GM20431 (cell line): ENCODE measurements at regions not wholly inside any gene's neighbourhood (a gene's known extent, or its start where the extent isn't known, plus 50 kb on each side); places are given as distances from the start of the nearest gene placed in this dataset.

Experiments used
- in situ Hi-C: fragments of 300-500 bp; cut with MseI, MboI; formaldehyde crosslinking; loops from one replicate; pipeline ENCODE4 v1.15.0; 2020; ENCODE audit warnings: low sequenced_read_pairs; ENCODE audit not compliant: unreplicated experiment

- in situ Hi-C loops, result no loop called here
Measured at GRCh38 chr6:122020588-122021264, 378.7 kb upstream of the HSF2 start.

DNA sequence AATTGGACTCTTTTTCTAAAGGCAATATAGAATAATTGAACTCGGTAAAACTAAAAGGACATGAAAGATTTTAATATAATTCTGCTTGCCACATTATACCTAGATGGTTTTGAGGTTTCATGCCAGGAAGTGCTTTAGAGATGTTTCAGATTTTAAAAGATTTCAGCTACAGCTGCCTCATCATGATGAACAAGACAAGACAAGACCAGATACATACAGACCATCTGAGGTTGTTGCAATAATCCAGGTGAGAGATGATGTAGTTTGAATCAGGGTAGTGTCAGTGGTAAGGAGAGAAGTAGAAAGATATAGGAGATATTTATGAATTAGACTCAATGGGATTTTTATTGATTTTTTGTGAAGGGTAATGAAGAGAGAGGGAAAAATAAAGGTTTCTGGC lies 374.3 kb upstream of the HSF2 start:
- in situ Hi-C loops, result loop anchor here (25.0 kb wide), 1 partner anchor 588 kb away; the partner anchor contains the start of gene GJA1

GRCh38 chr6:122026582-122027369 lies 372.7 kb upstream of the HSF2 start:
- in situ Hi-C loops, result loop anchor here (25.0 kb wide), 1 partner anchor 589 kb away; the partner anchor contains the start of gene GJA1

DNA sequence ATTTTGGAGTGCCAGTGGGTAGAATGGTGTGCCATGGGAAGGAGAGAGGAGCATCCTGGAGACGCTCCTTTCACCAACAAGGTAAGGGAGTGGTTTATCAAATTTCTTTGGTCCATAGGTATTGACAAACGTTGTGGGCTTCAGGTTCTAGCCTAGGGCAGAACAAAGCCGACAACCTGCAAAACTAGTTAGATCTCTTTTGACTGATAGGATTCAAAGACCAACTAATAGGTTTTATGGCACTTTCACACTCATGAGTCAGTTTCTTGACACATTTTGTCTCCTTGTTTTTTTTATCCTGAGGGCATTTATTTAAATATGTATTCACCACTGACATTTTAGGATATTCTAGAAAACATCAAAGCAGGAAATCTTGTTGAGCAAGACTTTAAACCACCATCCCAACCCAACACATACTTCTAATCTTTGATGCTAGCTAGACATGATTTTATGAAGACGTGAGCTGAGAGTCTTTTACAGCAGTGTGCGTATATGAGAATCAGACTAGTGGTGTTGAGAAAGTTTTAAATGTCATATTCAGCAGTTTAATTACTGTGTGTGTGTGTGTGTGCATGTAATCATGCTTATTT lies 370.4 kb upstream of the HSF2 start:
- in situ Hi-C loops, result loop anchor here (25.0 kb wide), 1 partner anchor 592 kb away; the partner anchor contains the start of gene GJA1

- in situ Hi-C loops, result loop anchor here (25.0 kb wide), 1 partner anchor 596 kb away; the partner anchor contains the start of gene GJA1
Measured at GRCh38 chr6:122033564-122034181, 365.8 kb upstream of the HSF2 start.

DNA sequence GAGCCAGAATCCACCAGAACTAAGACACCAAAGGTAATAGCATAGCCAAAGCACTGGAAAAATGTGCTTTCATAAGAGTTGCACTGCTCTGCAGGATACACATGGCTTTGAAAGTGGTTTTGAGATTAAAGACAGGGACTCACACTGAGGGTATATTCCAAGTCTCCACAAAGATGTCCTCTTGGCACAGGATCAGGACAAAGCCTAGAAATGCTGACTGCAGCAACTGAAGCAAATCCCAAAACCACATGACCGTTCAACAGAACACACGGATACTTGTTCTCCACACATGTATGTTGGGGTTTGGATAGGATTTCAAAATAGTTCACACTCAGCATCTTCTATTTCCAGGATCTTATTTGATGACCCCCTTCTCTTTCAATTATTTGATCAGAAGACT lies 364.3 kb upstream of the HSF2 start:
- in situ Hi-C loops, result loop anchor here (25.0 kb wide), 1 partner anchor 598 kb away; the partner anchor contains the start of gene GJA1

- in situ Hi-C loops, result loop anchor here (25.0 kb wide), 1 partner anchor 603 kb away; the partner anchor contains the start of gene GJA1
Measured at GRCh38 chr6:122040261-122040660, 359.2 kb upstream of the HSF2 start.

GRCh38 chr6:122042380-122042779 lies 357.1 kb upstream of the HSF2 start:
- in situ Hi-C loops, result loop anchor here (25.0 kb wide), 1 partner anchor 605 kb away; the partner anchor contains the start of gene GJA1

GRCh38 chr6:122042960-122043735 lies 356.3 kb upstream of the HSF2 start:
- in situ Hi-C loops, result loop anchor here (25.0 kb wide), 1 partner anchor 606 kb away; the partner anchor contains the start of gene GJA1

DNA sequence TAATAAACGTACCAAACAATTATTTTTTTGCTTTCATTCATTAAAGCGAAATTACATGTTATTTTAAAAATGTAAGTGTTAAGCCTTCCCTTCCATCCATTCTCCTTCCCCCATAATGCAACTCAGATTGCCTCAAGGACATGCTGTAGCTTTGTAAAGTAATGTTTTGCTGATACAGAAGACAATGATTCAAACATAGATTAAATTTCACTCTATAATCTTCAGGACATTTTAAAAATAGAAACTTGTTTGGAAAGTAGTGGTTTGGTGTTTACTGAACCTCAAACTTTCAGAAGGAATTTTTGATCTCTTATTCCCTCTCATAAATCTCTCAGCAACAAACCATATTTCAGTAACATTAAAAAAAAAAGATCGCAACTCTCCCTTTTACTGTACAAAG lies 350.9 kb upstream of the HSF2 start:
- in situ Hi-C loops, result loop anchor here (25.0 kb wide), 1 partner anchor 611 kb away; the partner anchor contains the start of gene GJA1

DNA sequence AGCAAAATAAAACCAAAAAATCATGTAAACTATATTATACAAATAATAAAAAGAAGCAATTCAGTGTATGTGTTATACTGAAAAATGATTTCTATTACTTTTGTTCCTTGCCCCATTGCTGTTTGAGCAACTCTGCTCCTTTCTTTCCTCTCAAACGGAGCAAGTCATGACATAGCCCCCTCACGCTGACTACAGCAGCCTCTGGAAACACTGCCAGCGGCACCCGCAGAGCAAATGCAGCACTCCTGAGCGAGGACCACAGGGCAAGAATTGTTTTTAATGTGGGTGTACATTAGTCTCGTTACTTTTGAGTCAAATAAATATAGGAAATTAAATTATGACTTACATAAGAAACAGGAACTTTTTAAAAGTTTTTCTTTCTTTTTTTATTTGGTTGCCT lies 350.1 kb upstream of the HSF2 start:
- in situ Hi-C loops, result loop anchor here (25.0 kb wide), 1 partner anchor 612 kb away; the partner anchor contains the start of gene GJA1

DNA sequence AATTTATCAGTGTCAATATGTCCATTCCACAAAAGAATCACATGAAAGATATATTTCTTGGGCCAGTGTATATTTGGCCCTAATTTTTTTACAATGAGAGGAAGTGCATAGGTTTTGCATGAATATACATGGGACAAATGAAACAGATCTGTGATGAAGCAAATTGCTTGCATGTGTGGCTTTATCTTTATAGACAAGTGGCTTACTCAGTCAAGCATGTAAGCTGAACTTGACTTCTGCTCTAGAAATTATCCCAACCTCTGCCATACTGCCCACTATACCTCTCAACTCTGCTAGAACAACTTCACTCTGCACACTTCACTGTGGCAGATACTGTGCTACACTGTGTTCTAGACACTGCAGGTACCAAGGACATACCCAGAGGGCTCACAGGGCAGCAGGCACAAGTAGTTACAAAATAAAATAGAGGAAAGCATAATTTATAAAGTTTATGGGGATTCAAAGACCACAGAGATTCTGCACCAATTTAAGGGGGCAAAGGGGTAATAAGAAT lies 349.2 kb upstream of the HSF2 start:
- in situ Hi-C loops, result no loop called here

DNA sequence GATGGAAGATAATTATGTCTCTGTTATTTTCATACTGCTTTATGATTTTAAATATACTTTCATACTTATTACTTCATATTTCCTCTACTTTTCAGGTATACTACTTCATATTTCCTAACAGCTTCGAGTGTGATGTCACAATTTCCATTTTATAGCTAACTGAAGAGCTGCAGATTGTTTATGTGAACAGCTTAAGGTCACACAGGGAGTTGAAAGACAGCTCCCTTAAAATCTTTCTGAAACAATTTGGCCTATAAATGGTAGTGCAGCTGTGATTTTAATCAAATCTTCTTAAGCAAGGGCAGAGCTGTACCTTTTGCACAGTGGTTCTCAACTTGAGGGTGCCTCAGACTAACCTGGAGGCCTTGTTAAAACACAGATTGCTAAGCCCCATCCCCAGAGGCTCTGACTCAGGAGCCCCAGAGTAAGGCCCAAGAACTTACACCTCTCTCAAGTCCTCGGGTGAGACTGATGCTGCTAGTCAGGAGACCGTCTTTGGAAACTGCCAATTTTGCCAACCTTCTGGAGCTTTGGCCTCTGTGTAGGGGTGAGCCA lies 347.0 kb upstream of the HSF2 start:
- in situ Hi-C loops, result no loop called here

GRCh38 chr6:122059918-122060317 lies 339.5 kb upstream of the HSF2 start:
- in situ Hi-C loops, result no loop called here

- in situ Hi-C loops, result no loop called here
Measured at GRCh38 chr6:122061855-122062254, 337.6 kb upstream of the HSF2 start.

- in situ Hi-C loops, result no loop called here
Measured at GRCh38 chr6:122063076-122063475, 336.4 kb upstream of the HSF2 start.

GRCh38 chr6:122063761-122064160 lies 335.7 kb upstream of the HSF2 start:
- in situ Hi-C loops, result no loop called here

- in situ Hi-C loops, result no loop called here
Measured at GRCh38 chr6:122066200-122066599, 333.3 kb upstream of the HSF2 start.

- in situ Hi-C loops, result no loop called here
Measured at GRCh38 chr6:122068291-122068769, 331.1 kb upstream of the HSF2 start.
